ENCODE measurements at regions not wholly inside any gene's neighbourhood (a gene's known extent, or its start where the extent isn't known, plus 50 kb on each side); places are given as distances from the start of the nearest gene placed in this dataset.

DNA sequence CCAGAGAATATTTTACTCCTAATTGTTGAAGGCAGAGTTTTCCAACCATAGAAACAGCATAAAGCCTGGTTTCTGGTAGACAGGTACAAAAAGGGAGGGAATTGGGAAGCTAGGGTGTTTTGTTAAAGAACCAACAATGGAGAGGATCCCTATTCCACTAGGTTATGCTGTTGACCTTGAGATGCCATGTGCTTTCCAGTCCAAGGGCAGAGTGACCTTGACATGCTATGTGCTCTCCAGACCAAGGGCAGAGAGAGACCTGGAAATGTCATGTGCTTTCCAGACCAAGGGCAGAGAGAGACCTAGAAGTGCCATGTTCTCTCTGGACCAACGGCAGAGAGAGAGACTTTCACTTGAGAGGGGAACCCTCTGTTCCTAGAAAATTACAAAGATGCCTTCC is 1043.8 kb upstream of the FBXO33 start:
- DNase-seq (ENCODE audit: extremely low read depth in 1 of 11, low read depth in 9 of 11, low spot score in 4 of 11) = no peak

DNA sequence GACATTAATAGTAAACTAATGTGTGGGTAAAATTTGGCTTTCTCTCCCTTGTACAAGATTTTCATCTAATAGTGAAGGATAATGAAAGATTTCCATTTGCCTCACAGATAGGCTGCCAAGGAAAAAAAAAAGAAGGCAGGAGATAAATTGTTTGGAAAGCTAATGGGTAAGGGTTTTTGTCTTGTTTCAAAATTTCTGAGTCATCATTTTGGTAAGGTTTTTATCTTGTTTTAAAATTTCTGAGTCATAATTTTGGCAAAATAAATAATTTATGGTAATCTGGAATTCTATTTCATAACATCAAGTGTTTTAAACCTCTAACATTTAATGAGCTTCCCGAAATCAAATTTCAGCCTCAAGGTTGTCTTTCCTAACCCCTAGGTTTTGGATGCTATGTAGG is 1035.7 kb upstream of the FBXO33 start:
- DNase-seq (ENCODE audit: extremely low read depth in 1 of 11, low read depth in 9 of 11, low spot score in 4 of 11) = no peak

DNA sequence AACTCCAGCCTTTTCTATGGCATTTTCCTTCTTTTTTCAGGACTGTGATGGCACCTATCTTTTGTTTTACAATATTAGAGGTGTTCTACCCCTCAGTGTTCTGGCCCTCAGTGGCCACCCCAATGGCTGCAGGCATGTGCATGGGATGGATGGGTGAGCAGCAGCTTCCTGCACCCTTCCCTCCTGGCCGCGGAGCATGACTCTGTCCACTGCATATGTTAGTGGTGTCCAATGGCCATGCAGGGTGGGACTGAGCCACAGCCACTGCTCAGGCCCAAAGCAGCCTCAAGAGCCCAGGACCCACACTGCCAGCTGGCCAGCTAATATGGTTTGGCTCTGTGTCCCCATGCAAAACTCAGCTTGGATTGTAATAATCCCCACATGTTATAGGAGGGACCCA is 1032.3 kb upstream of the FBXO33 start:
- DNase-seq (ENCODE audit: extremely low read depth in 1 of 11, low read depth in 9 of 11, low spot score in 4 of 11) = no peak

DNA sequence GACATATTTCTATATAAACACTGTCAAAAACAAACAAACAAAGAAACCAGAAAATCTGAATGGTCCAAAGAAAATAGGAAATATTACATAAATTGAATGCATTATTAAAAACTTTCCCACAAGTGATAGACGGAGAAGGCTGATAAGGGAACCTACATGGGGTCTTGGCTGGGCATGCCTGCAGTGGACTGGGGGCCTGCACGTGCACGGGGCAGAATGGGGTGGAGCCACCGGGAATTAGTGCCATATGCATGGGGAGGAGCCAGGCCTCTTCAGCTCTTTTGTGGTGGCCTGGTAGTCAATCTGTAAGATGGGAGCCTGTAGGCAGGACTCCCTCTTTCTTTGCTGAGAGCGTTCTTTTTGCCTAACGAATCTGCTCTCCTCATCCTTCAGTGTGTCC is 1031.7 kb upstream of the FBXO33 start:
- DNase-seq (ENCODE audit: extremely low read depth in 1 of 11, low read depth in 9 of 11, low spot score in 4 of 11) = no peak

DNA sequence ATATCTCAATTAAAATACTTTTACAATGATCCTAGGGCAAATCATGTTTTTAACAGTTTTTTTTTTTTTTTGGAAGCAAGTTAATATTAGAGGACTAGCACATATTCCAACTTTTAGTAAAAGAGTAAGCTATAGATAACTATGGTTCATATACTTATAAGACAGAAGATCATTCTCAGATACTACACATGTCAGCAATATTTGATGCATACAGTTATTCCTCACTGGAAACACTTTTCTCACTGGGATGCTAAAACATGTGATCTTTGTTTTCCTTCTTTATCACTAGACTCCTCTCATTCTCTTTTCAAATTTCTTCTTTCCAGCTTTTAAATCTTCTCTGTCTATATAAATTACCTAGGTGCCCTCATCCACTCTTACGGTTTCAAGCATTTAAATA is 1020.4 kb upstream of the FBXO33 start:
- no peak for DNase-seq (ENCODE audit: extremely low read depth in 1 of 11, low read depth in 9 of 11, low spot score in 4 of 11)

DNA sequence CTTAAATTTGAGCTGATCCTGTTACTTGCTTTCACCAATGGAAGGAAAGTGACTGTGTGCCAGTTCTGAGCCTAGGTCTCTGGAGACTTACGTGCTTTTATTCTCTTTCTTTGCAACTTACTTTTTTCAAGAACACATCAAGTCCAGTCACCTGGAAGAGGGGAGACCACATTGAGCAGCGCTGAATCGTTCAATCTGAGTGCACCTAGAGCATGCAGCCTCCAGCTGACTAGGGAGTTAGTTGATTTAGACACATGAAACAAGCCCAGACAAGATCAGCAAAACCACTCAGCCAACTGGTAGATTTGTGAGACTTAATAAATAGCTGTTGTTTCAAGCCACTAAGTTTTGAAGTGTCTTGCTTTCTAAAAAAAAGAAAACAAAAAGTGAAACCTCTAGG is 1014.8 kb upstream of the FBXO33 start:
- peak in 9 of 11 donors; percentile 1 to 28 (median 13) for DNase-seq (ENCODE audit: extremely low read depth in 1 of 11, low read depth in 9 of 11, low spot score in 4 of 11)

DNA sequence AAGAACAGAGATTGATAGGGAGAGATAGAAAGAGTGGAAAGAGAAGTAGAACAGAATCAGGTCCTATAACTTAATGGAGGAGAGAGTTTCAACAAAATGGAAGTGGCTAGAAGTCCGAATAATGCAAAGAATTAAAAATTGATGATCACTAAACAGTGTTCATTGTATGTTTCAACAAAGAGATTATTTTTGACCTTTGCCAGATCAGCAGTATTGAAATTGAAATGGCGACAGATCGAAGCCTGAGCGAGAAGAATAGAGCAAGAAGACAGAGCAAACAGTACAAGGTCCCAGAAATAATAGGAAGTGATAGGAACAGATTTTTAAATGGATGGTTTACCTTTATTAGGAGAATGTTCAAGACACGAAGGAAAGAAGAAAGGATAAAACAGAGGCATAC is 1012.8 kb upstream of the FBXO33 start:
- no peak for DNase-seq (ENCODE audit: extremely low read depth in 1 of 11, low read depth in 9 of 11, low spot score in 4 of 11)

DNA sequence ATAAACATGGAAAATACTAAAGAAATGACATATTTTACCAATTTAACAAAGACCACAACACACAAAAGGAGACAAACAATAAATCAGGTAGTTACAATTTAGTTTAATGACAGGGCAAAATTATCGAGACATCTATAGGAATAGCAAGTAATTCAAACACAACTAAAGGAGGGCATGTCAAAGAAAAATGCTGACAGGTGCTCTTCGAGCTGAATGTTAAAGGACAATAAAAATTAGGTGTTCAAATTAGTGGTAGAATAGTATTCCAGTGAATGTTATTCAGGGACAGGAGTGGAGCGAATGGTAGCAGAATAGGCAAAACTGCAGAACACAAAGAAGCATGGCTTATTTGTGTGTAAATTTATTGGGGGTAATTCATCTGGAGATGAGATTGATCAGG is 1004.3 kb upstream of the FBXO33 start:
- DNase-seq (ENCODE audit: extremely low read depth in 1 of 11, low read depth in 9 of 11, low spot score in 4 of 11) = no peak

DNA sequence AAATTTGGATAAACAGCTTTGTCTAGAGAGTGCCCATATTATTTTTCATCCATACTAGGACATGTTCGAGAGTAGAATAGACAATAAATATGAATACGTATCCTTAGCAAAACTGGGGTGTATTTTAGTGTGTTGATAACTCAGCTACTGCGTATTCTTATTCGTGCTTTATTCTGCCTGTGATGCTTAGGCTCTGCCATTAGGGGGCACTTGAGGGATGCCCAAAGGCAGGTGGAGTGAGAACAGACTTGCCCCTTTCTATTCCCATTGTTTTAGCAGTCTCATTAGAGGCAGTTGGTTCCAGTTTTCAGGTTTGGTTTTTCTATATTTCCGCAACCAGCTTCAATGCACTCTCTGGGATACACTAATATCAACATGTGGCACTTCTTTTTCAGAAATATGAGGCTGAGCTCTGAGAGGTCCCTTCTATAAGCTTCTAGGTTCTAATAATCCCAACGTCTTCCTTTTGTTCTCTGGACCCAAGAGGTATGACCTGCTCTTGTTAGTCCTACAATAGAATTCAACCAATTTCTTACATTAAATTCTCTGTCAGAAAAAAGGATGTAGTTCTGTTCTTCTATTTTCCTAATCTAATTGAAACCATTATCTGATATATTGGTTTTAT is 985.7 kb upstream of the FBXO33 start:
- DNase-seq (ENCODE audit: extremely low read depth in 1 of 11, low read depth in 9 of 11, low spot score in 4 of 11) = peak in 5 of 11 donors; percentile 2 to 4 (median 3)

DNA sequence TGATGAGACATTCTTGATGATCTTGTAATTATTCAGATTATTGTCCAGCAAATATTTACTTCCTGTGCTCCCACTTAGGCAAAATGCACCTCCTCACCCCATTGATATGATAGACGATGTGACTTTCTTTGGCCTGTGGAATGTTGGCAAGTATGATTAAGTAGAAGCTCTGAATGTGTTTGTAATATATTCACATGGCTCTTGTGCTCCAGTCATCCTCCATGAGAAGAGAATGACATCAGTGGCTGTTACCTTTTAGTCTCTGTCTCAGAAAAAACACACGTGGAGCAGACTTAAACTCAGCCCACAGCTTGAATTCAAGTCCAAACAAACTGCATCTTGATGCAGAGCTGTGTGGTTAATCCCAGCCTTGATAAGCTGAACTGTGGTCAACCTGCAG is 984.3 kb upstream of the FBXO33 start:
- DNase-seq (ENCODE audit: extremely low read depth in 1 of 11, low read depth in 9 of 11, low spot score in 4 of 11) = no peak

DNA sequence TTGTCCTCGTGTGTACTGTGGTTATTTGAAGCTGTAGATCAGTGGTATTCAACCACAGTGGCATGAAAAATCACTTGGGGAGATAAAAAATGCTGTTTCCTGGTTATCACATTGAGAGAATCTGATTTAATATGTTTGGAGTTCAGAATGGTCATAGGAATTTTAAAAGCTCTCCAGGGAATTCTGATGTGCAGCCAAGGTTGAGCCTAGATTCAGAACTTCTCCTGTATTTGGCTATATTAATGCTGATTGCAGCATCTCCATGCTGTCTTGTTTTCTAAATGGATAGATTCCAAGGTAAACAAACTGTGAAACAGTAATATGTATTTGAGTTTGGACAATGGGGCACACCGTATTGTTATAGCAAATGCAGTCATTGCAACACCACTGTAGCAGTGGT is 982.2 kb upstream of the FBXO33 start:
- no peak for DNase-seq (ENCODE audit: extremely low read depth in 1 of 11, low read depth in 9 of 11, low spot score in 4 of 11)

DNA sequence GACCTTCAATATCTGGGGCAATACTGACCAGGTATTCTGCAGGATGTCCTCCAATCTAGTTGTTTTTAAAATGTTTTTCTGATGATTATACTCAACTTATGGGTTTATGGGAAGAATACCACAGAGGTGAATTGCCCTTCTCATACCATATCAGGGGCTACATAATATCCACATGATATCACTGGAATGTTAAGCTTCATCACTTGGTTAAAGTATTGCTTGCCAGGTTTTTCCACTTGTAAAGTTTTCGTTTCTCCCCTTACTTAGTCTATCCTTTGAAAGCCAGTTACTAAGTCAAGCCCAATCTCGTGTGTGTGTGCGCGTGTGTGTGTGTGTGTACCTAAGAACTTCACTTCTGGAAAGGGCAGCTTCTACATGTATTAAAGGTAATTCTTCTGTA is 980.9 kb upstream of the FBXO33 start:
- no peak for DNase-seq (ENCODE audit: extremely low read depth in 1 of 11, low read depth in 9 of 11, low spot score in 4 of 11)

DNA sequence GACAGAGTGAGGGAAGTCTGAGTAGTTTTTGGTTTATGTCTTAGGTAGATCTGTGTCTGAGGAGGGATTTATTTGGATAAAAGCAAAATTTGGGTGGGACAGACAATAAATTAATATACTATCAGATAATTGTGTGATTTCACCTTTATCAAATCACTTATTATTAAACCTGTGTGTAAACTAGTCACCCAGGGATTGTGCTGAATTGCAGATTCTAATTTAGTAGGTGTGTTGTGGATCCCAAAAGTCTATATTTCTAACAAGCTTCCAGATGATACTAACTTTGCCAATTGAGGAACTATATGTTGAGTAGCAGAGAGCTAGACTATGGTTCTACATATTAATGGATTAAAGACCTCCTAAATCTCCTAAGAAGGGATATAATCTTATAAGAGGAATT is 978.5 kb upstream of the FBXO33 start:
- DNase-seq (ENCODE audit: extremely low read depth in 1 of 11, low read depth in 9 of 11, low spot score in 4 of 11) = no peak

DNA sequence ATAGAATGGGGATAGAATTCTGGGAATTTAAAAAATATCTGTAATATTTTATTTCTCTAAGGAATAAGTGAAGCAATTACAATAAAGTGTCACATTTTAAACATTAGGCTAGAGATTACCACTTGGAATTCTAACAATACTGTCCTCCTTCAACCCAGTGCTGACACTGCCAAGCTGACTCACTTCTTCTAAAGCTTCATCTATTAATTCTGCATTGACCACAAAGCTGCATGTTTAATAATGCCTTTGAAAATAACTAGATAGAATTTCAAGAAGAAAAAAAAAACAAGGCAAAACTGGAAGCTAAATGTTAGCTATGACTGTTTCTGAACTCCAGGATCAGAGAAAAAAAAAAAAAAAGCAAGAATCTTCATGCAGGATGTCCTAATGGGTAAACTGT is 970.7 kb upstream of the FBXO33 start:
- DNase-seq (ENCODE audit: extremely low read depth in 1 of 11, low read depth in 9 of 11, low spot score in 4 of 11) = no peak

DNA sequence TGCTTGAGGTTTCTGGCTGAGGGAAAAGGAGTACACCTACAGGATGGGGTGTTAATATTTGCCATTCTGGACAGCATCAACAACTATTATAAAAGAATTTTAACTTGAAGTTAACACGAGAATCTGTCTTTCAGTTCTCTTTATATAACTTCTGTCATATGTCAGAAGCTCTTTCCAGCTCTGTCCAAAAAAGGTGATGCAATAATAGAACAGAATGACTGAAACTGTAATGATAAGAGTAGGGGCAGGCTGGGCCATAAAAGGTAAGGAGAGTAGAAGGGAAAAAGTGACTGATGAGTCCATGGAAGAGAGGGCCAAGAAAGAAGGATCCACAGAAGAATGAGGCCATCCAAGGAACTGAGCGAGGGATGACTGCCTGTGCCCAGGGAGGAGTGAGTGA is 966.7 kb upstream of the FBXO33 start:
- DNase-seq (ENCODE audit: extremely low read depth in 1 of 11, low read depth in 9 of 11, low spot score in 4 of 11) = no peak

DNA sequence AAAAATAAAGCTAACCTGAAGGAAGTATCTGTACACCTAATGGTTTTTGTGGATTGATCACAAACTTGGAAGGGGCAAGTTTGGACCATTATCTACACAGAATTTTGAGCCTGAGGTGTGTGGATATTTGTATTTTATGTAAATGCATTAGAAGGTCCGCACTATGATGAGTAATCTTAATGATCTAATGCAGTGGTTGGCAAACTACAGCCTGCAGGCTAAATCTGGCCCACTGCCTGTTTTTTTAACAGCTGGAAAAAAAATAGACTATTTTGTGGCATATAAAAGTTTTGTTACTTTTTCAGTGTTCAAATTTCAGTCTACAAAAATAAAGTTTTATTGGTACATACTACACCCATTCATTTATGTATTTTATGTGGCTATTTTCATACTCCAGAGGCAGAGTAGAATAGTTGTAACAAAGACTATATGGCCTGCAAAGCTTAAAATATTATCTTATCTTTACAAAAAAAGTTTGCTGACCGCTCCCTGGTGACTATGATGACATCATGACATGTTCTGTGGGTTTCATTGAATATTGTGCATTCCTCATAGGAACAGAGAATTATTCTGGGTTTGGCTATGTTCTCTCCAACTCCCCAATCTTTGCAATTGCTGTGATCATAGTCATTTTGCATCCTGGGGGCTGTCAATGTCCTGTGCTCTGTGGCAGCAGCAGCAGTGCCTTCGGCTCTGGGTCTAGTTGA is 962.6 kb upstream of the FBXO33 start:
- no peak for DNase-seq (ENCODE audit: extremely low read depth in 1 of 11, low read depth in 9 of 11, low spot score in 4 of 11)

DNA sequence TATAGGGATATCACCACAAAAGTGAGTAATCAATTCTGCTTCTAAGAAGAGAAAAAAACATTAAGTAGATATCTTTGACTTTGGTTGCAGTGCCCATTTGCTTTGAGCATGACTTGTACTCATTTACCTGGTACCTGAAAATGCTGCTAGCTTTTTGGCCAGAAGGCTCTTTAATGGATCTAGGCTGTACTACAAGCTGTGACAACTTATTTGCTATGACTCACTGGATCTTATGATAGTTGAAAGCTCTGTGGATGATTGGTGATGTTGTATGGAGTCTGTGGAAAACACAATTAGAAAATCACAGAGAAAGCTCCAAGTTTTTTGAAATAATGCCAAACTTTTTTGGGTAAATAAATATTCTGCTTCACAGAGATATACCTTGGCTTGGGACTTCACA is 960.9 kb upstream of the FBXO33 start:
- DNase-seq (ENCODE audit: extremely low read depth in 1 of 11, low read depth in 9 of 11, low spot score in 4 of 11) = no peak

DNA sequence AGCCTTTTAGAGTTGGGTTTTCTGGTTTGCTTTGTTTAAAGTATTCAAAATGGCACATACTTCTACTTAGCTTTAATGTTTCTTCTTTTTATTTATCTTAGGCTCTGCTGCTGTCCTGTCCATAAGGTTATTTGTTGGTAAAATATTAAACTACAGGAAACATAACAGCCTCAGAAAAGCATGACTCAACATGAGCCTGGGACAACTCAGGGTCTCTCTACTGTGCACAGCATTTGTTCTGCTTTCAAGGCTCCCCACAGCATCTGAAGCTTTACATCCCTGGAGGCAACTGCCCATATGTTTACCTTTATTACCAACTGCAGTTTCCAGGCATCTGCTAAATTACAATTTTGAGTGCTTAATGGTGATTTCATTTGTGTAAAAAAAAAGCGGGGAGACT is 954.2 kb upstream of the FBXO33 start:
- no peak for DNase-seq (ENCODE audit: extremely low read depth in 1 of 11, low read depth in 9 of 11, low spot score in 4 of 11)

DNA sequence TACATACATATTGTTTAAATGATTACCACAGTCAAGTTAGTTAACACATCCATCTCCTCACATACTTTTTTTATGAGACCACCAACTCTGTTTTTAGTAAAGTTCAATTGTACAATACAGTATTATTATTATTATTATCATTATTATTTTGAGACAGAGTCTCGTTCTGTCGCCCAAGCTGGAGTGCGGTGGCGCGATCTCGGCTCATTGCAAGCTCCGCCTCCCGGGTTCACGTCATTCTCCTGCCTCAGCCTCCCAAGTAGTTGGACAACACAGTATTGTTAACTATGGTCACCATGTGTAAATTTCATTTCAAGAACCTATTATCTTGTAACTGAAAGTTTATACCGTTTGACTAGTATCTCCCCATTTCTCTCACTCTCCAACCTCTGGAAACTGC is 942.0 kb upstream of the FBXO33 start:
- no peak for DNase-seq (ENCODE audit: extremely low read depth in 1 of 11, low read depth in 9 of 11, low spot score in 4 of 11)

DNA sequence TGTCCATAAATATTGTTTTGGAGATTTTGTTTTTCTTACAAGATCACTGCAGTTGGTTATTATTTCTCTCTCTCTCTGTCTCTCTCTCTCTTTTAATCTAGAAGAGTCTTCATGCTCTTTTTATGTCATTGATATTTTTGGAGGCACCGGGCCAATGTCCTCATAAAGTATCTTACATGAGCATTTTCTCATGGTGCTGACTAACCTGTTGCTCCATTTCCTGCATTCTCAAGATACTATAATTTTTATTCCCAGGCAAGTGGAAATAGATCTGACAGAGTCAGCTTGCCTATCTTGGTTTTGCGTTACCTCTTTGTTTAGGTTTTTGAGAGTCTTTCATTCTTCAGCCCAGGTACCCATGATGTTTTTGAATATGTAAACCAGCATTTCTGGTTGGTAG is 938.8 kb upstream of the FBXO33 start:
- no peak for DNase-seq (ENCODE audit: extremely low read depth in 1 of 11, low read depth in 9 of 11, low spot score in 4 of 11)

DNA sequence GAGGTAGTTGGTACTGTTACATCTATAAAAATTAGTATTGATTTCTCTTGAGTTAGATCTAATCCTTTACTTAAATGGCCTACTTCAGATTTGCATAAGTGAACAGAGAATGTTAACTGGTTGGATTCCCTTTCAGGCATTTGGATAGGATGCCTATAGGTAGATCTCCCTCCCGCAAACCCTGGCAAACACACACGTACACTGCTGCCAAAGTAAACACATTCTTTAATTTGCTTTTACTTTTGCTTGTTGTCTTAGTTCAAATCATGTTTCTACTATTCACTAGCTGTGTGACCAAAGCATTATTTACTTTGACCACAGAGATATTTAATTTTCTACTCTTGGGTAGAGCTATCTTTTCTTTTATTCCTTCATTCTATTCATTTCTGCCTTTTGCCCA is 936.1 kb upstream of the FBXO33 start:
- DNase-seq (ENCODE audit: extremely low read depth in 1 of 11, low read depth in 9 of 11, low spot score in 4 of 11) = no peak

Data from renal cortex interstitium (tissue), 11 donors.